Osteoblast (primary cell): ENCODE measurements at regions not wholly inside any gene's neighbourhood (a gene's known extent, or its start where the extent isn't known, plus 50 kb on each side); places are given as distances from the start of the nearest gene placed in this dataset.

Experiments
- DNase-seq: peaks from one replicate; pipeline ENCODE4 v3.0.0; 2011; ENCODE audit warnings: low spot score, mixed read lengths; ENCODE audit not compliant: insufficient read length; ENCODE audit errors: missing footprints
- H2AFZ ChIP-seq: 2 replicates; pipeline ENCODE4 v1.6.0; 2011; ENCODE audit warnings: mild to moderate bottlenecking, low read length
- H3K27ac ChIP-seq: 2 replicates; pipeline ENCODE4 v1.5.1; 2011; ENCODE audit warnings: mild to moderate bottlenecking, low read depth, low read length, moderate library complexity
- H3K27me3 ChIP-seq: 2 replicates; pipeline ENCODE4 v1.6.0; 2012; ENCODE audit warnings: mild to moderate bottlenecking, control low read depth, inconsistent platforms, low read length, moderate library complexity; ENCODE audit not compliant: insufficient read depth
- H3K36me3 ChIP-seq: 2 replicates; pipeline ENCODE4 v1.5.1; 2011; ENCODE audit warnings: mild to moderate bottlenecking, low read length, control low read depth, moderate library complexity; ENCODE audit not compliant: insufficient read depth
- H3K4me1 ChIP-seq: 2 replicates; pipeline ENCODE4 v1.5.1; 2011; ENCODE audit warnings: mild to moderate bottlenecking, low read length, control low read depth, moderate library complexity; ENCODE audit not compliant: insufficient read depth
- H3K4me2 ChIP-seq: 2 replicates; pipeline ENCODE4 v1.6.0; 2011; ENCODE audit warnings: mild to moderate bottlenecking, low read length; ENCODE audit not compliant: insufficient read depth
- H3K4me3 ChIP-seq: fragments of 200-600 bp; sonication (generic); 3 replicates; pipeline ENCODE4 v1.5.1; 2012; ENCODE audit warnings: mild to moderate bottlenecking, low read length, inconsistent platforms; ENCODE audit not compliant: insufficient read depth
- H3K79me2 ChIP-seq: 2 replicates; pipeline ENCODE4 v1.6.0; 2012; ENCODE audit warnings: mild to moderate bottlenecking, low read length, control low read depth, inconsistent platforms; ENCODE audit not compliant: insufficient read depth
- H3K9me3 ChIP-seq: 2 replicates; pipeline ENCODE4 v1.5.1; 2011; ENCODE audit warnings: low read depth, low read length, control low read depth
- H4K20me1 ChIP-seq: 2 replicates; pipeline ENCODE4 v1.6.0; 2012; ENCODE audit warnings: mild to moderate bottlenecking, low read length, control low read depth; ENCODE audit not compliant: insufficient read depth
- TF ChIP-seq, protein P1 (sequence below): IDR thresholded peaks from 2 replicates; pipeline ENCODE4 v1.5.1; 2011; ENCODE audit warnings: mild to moderate bottlenecking, low read depth, low read length, moderate library complexity; ENCODE audit errors: extremely low read depth

DNA sequence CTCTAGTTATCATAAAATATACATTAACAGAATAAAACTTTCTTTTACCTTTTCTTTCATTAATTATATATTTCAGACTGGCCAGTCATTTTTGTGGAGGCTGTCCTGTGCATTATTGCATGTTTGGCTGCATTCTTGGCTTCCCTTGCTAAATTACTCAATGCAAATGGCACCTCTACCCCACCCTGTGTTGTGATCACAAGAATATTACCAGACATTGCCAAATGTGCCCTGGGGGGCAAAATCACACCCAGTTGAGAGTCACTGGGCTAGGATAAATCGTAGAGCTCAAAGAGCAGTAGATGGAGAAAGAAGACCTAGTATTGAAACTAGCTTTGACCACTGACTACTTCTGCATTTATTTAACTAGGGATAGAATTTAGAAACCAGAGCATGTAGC is 1257.8 kb upstream of the TENM4 start:
- no peaks in the 10 kb centered on the region for H3K36me3 ChIP-seq
- no peak overlapping the region for H3K4me3 ChIP-seq
- no peaks in the 10 kb centered on the region for H4K20me1 ChIP-seq
- H2AFZ ChIP-seq = no peak overlapping the region
- DNase-seq = no peak
- TF ChIP-seq, protein P1, sequence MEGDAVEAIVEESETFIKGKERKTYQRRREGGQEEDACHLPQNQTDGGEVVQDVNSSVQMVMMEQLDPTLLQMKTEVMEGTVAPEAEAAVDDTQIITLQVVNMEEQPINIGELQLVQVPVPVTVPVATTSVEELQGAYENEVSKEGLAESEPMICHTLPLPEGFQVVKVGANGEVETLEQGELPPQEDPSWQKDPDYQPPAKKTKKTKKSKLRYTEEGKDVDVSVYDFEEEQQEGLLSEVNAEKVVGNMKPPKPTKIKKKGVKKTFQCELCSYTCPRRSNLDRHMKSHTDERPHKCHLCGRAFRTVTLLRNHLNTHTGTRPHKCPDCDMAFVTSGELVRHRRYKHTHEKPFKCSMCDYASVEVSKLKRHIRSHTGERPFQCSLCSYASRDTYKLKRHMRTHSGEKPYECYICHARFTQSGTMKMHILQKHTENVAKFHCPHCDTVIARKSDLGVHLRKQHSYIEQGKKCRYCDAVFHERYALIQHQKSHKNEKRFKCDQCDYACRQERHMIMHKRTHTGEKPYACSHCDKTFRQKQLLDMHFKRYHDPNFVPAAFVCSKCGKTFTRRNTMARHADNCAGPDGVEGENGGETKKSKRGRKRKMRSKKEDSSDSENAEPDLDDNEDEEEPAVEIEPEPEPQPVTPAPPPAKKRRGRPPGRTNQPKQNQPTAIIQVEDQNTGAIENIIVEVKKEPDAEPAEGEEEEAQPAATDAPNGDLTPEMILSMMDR = no peak
- no peak overlapping the region for H3K4me2 ChIP-seq
- peaks cover 2% of the 10 kb centered on the region for H3K9me3 ChIP-seq
- H3K27me3 ChIP-seq = no peaks in the 10 kb centered on the region
- no peaks in the 10 kb centered on the region for H3K79me2 ChIP-seq
- H3K27ac ChIP-seq = no peak overlapping the region
- H3K4me1 ChIP-seq = no peaks in the 10 kb centered on the region

DNA sequence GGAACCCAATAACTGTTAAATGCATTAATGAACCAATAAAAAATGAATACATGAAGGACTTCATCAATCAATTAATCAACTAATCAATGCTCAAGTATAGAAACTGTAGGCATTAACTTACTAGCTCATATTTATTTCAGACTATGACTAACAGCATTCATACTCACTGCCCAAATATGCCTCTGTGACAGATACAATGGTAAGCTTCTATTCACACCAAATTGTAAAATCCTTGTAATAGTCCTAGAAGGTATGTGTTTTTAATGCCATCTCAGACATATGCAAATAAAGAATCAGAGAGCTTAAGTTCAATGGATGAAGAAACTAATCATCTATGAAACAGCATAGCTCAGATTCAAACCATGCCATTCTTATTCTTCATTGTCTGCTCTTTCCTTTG is 1253.6 kb upstream of the TENM4 start:
- Histone ChIP-seq H3K4me1 (no peaks in the 10 kb centered on the region), H3K4me2 (no peak overlapping the region), H3K4me3 (no peak overlapping the region), H2AFZ (no peak overlapping the region), H3K9me3 (no peaks in the 10 kb centered on the region), H3K27ac (no peak overlapping the region), H4K20me1 (no peaks in the 10 kb centered on the region), H3K79me2 (no peaks in the 10 kb centered on the region), H3K36me3 (no peaks in the 10 kb centered on the region), H3K27me3 (no peaks in the 10 kb centered on the region)
- no peak for DNase-seq
- TF ChIP-seq, protein P1 = no peak

GRCh38 chr11:80687941-80688340 is 1247.1 kb upstream of the TENM4 start:
- no peak for DNase-seq
- H3K4me2 ChIP-seq = no peak overlapping the region
- TF ChIP-seq, protein P1 = no peak
- no peaks in the 10 kb centered on the region for H3K79me2 ChIP-seq
- no peak overlapping the region for H3K27ac ChIP-seq
- H4K20me1 ChIP-seq = no peaks in the 10 kb centered on the region
- no peaks in the 10 kb centered on the region for H3K27me3 ChIP-seq
- H3K4me3 ChIP-seq = no peak overlapping the region
- H3K4me1 ChIP-seq = no peaks in the 10 kb centered on the region
- H2AFZ ChIP-seq = no peak overlapping the region
- no peaks in the 10 kb centered on the region for H3K36me3 ChIP-seq
- no peaks in the 10 kb centered on the region for H3K9me3 ChIP-seq

DNA sequence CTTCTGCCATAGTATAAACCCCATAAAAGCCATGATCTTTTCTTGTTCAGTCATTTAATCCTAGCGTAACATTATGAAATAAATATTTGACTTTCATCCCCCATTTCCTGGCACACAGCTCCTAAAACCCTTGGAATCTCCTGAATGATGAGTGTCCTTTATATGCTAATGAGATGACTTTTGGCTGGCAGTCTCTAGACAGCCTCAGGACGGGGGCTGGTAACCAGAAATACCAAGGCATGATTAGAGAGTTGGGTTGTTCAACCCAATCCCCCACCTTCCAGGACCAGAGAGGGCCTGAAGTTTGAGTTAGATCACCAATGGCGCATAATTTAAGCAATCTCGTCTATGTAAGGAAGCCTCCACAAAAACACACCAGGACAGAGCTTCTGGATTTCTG is 1246.1 kb upstream of the TENM4 start:
- Histone ChIP-seq H4K20me1 (no peaks in the 10 kb centered on the region), H3K27me3 (no peaks in the 10 kb centered on the region), H3K79me2 (no peaks in the 10 kb centered on the region), H3K9me3 (no peaks in the 10 kb centered on the region), H3K4me2 (no peak overlapping the region), H2AFZ (no peak overlapping the region), H3K4me1 (no peaks in the 10 kb centered on the region), H3K36me3 (no peaks in the 10 kb centered on the region), H3K4me3 (no peak overlapping the region), H3K27ac (no peak overlapping the region)
- DNase-seq = no peak
- TF ChIP-seq, protein P1 = no peak
